Stimulated activated CD4-positive, alpha-beta T cell treated with anti-CD3 and anti-CD28 coated beads, Interleukin-12 subunit alpha, Interleukin-12 subunit beta, amount 100 ng/mL, for 4 hours (primary cell): ENCODE measurements at regions not wholly inside any gene's neighbourhood (a gene's known extent, or its start where the extent isn't known, plus 50 kb on each side); places are given as distances from the start of the nearest gene placed in this dataset.
"Not testable (repeated sequence)": the region's sequence is repeated elsewhere in the genome, so short reads cannot be mapped to it uniquely, and the experiment has no call there.

ENCODE experiments used
- DNase-seq: peaks from one replicate; pipeline ENCODE4 v3.0.0-alpha.2; 2020

GRCh38 chr15:60272623-60273022 lies 125.2 kb downstream of the ANXA2 start:
- DNase-seq = no peak

- DNase-seq = no peak
These were observed 122.2 kb downstream of the ANXA2 start for GRCh38 chr15:60275624-60276023.

DNA sequence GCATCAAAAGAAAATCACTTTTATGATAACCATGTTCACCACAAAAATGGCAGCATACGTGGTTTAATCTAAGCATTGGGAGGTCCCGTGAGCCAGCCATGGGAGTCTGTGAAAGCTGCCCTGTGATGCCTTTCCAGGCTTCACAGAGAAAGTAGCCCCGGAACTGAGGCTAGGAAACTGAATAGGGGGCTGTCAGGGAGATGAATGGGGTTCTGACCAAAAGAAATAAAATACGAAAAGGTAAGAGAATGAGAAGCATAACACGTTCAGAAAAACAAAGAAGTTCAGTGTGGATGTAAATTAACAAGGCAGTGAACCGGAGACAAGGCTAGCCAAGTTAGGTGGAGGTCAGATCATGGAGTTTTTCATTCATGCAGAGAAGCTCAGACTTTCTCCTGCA lies 118.9 kb downstream of the ANXA2 start:
- DNase-seq = no peak

GRCh38 chr15:60280259-60280658 lies 117.5 kb downstream of the ANXA2 start:
- DNase-seq = no peak

GRCh38 chr15:60283936-60284335 lies 113.8 kb downstream of the ANXA2 start:
- DNase-seq = no peak

DNA sequence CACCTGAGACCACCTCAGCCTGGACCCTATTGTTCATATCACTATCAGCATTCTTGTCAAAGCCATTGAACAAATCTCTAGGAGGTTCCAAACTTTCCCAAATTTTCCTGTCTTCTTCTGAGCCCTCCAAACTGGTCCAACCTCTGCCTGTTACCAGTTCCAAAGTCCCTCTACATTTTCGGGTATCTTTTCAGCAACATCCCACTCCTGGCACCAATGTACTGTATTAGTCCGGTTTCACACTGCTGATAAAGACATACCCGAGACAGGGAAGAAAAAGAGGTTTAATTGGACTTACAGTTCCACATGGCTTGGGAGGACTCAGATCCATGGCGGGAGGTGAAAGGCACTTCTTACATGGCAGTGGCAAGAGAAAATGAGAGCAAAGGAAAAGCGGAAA lies 101.9 kb downstream of the ANXA2 start:
- DNase-seq = not testable (repeated sequence)

DNA sequence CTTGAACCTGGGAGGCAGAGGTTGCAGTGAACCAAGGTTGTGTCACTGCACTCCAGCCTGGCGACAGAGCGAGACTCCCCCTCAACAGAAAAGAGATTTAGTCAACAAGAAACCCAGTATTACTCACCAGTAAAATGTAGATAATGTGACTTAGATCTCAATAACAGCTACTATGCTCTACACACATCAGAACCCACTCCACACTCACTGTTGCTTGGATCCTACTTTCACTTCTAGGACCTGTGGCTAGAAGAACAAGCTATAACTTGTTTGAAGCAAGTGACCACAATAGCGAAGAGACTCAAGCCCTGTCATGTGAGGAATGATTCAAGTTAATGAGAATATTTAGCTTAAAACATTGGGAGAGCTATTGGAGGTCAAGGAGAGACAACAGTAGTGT lies 100.7 kb downstream of the ANXA2 start:
- no peak for DNase-seq
